ENCODE measurements at regions not wholly inside any gene's neighbourhood (a gene's known extent, or its start where the extent isn't known, plus 50 kb on each side); places are given as distances from the start of the nearest gene placed in this dataset.
"Not testable (repeated sequence)": the region's sequence is repeated elsewhere in the genome, so short reads cannot be mapped to it uniquely, and the experiment has no call there.

- Histone ChIP-seq H3K4me1 (no peaks in the 10 kb centered on the region), H3K27ac (no peak overlapping the region), H3K27me3 (peaks cover 14% of the 10 kb centered on the region), H3K36me3 (no peaks in the 10 kb centered on the region), H3K9me3 (peaks cover 0 to 6% (median 0%) of the 10 kb centered on the region in 3 donors), H3K4me3 (no peak overlapping the region)
- no peak for ATAC-seq
- WGBS, 2 donors (ENCODE audit: low coverage in 1 of 2): 7 to 11% methylated on average over 1 of the region's 14 CpGs
- TF ChIP-seq POLR2AphosphoS5 (IDR thresholded peaks at IDR 0.05): no peak
- TF ChIP-seq CTCF (IDR thresholded peaks at IDR 0.05): peak in 1 of 4 experiments; percentile 32
- TF ChIP-seq EP300 (IDR thresholded peaks at IDR 0.05): no peak
- no peak for TF ChIP-seq POLR2A (IDR thresholded peaks at IDR 0.05)
These were observed 105.1 kb upstream of the TRPM1 start for GRCh38 chr15:31206386-31207181.

- WGBS, 2 donors (ENCODE audit: low coverage in 1 of 2): 100% methylated on average over 1 of the region's 2 CpGs; no CpG with 5 or more reads in 1 of the 2 donors
- H3K9me3 ChIP-seq: peaks cover 0 to 6% (median 0%) of the 10 kb centered on the region in 3 donors
- H3K27me3 ChIP-seq: peaks cover 14% of the 10 kb centered on the region
- TF ChIP-seq CTCF (IDR thresholded peaks at IDR 0.05) (no peak), POLR2A (IDR thresholded peaks at IDR 0.05) (no peak), EP300 (IDR thresholded peaks at IDR 0.05) (no peak), POLR2AphosphoS5 (IDR thresholded peaks at IDR 0.05) (no peak)
- H3K36me3 ChIP-seq: no peaks in the 10 kb centered on the region
- no peak overlapping the region for H3K27ac ChIP-seq
- no peak overlapping the region for H3K4me3 ChIP-seq
- H3K4me1 ChIP-seq: peaks cover 0 to 3% (median 2%) of the 10 kb centered on the region in 3 donors
- ATAC-seq: no peak
These were observed 105.7 kb upstream of the TRPM1 start for GRCh38 chr15:31207246-31207645.

- 86 to 100% methylated on average over 1 of the region's 1 CpG for WGBS, 2 donors (ENCODE audit: low coverage in 1 of 2)
- H3K9me3 ChIP-seq, H3K36me3 ChIP-seq, H3K4me3 ChIP-seq, ATAC-seq, H3K27ac ChIP-seq, H3K4me1 ChIP-seq: not testable (repeated sequence)
- peaks cover 14% of the 10 kb centered on the region for H3K27me3 ChIP-seq
These were observed 106.3 kb upstream of the TRPM1 start for GRCh38 chr15:31207861-31208260.

- no peak overlapping the region for H3K4me3 ChIP-seq
- H3K9me3 ChIP-seq: peaks cover 0 to 6% (median 0%) of the 10 kb centered on the region in 3 donors
- H3K27me3 ChIP-seq: peaks cover 5% of the 10 kb centered on the region
- H3K4me1 ChIP-seq: peaks cover 0 to 13% (median 10%) of the 10 kb centered on the region in 3 donors
- H3K36me3 ChIP-seq: no peaks in the 10 kb centered on the region
- ATAC-seq: no peak
- no peak overlapping the region for H3K27ac ChIP-seq
- no peak for TF ChIP-seq CTCF (IDR thresholded peaks at IDR 0.05)
- TF ChIP-seq EP300 (IDR thresholded peaks at IDR 0.05): no peak
- TF ChIP-seq POLR2AphosphoS5 (IDR thresholded peaks at IDR 0.05): no peak
- no peak for TF ChIP-seq POLR2A (IDR thresholded peaks at IDR 0.05)
- WGBS, 2 donors (ENCODE audit: low coverage in 1 of 2): 82 to 87% methylated on average over 1 to 3 of the region's 3 CpGs
These were observed 107.3 kb upstream of the TRPM1 start for GRCh38 chr15:31208817-31209216.

- no peak for TF ChIP-seq POLR2A (IDR thresholded peaks at IDR 0.05)
- TF ChIP-seq POLR2AphosphoS5 (IDR thresholded peaks at IDR 0.05): no peak
- TF ChIP-seq CTCF (IDR thresholded peaks at IDR 0.05): no peak
- TF ChIP-seq EP300 (IDR thresholded peaks at IDR 0.05): no peak
- H3K27me3 ChIP-seq: no peaks in the 10 kb centered on the region
- H3K27ac ChIP-seq: peak overlapping the region in 1 of 4 donors; percentile 17
- 89 to 91% methylated on average over 1 to 2 of the region's 4 CpGs for WGBS, 2 donors (ENCODE audit: low coverage in 1 of 2)
- peaks cover 2 to 35% (median 19%) of the 10 kb centered on the region in 3 donors for H3K4me1 ChIP-seq
- no peak overlapping the region for H3K4me3 ChIP-seq
- H3K36me3 ChIP-seq: no peaks in the 10 kb centered on the region
- ATAC-seq: no peak
- peaks cover 0 to 6% (median 0%) of the 10 kb centered on the region in 3 donors for H3K9me3 ChIP-seq
These were observed 109.8 kb upstream of the TRPM1 start for GRCh38 chr15:31211353-31211752.
